ENCODE measurements at regions not wholly inside any gene's neighbourhood (a gene's known extent, or its start where the extent isn't known, plus 50 kb on each side); places are given as distances from the start of the nearest gene placed in this dataset.

- DNase-seq (ENCODE audit: low read depth in 2 of 3, low spot score in 1 of 3) = no peak
These were observed 821.0 kb upstream of the IGFBP3 start for GRCh38 chr7:46741938-46742540.

- no peak for DNase-seq (ENCODE audit: low read depth in 2 of 3, low spot score in 1 of 3)
These were observed 820.1 kb upstream of the IGFBP3 start for GRCh38 chr7:46741181-46741580.

GRCh38 chr7:46739518-46740234, 818.6 kb upstream of the IGFBP3 start:
- DNase-seq (ENCODE audit: low read depth in 2 of 3, low spot score in 1 of 3) = no peak

- DNase-seq (ENCODE audit: low read depth in 2 of 3, low spot score in 1 of 3) = no peak
These were observed 817.7 kb upstream of the IGFBP3 start for GRCh38 chr7:46738796-46739195.

DNA sequence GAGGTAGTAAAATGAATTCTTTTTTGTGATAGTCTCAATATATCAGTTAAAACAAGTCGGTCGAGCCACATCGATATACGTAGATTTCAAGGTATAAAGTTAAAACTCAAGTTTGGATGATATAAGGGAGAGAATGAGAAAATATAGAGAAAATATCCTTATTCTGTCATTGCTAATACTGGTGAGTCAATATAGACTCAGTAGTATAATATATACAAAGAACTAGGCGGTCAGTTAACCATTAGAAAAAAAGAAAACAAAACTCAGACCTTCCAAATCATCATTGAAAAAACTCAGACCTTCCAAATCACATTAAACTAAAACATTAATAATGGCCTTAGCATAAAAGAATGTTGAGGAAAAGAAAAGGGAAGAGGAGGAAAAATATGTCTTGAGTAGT, 817.1 kb upstream of the IGFBP3 start:
- DNase-seq (ENCODE audit: low read depth in 2 of 3, low spot score in 1 of 3) = no peak

GRCh38 chr7:46725838-46726237, 804.8 kb upstream of the IGFBP3 start:
- no peak for DNase-seq (ENCODE audit: low read depth in 2 of 3, low spot score in 1 of 3)

- no peak for DNase-seq (ENCODE audit: low read depth in 2 of 3, low spot score in 1 of 3)
These were observed 804.1 kb upstream of the IGFBP3 start for GRCh38 chr7:46725136-46725535.

DNA sequence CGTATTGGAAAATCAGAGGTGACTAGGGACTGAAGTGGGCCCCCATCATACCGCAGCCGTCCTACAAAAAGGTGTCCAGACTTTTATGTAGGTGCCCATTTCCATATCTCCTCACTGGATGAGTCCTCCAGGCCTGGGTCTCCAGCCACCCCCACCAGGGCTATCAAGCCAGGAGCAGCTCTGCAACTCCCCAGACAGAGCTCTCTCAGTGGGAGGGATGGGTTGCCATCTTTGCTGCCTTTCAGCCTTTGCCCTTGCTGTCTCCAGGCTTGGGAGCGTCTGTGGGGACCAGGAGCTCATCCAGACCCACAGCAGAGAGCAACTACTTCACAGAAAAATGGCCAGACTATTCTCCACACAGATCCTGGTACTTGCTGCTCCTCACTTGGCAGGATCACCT, 802.7 kb upstream of the IGFBP3 start:
- no peak for DNase-seq (ENCODE audit: low read depth in 2 of 3, low spot score in 1 of 3)

- no peak for DNase-seq (ENCODE audit: low read depth in 2 of 3, low spot score in 1 of 3)
These were observed 801.9 kb upstream of the IGFBP3 start for GRCh38 chr7:46723003-46723402.

DNA sequence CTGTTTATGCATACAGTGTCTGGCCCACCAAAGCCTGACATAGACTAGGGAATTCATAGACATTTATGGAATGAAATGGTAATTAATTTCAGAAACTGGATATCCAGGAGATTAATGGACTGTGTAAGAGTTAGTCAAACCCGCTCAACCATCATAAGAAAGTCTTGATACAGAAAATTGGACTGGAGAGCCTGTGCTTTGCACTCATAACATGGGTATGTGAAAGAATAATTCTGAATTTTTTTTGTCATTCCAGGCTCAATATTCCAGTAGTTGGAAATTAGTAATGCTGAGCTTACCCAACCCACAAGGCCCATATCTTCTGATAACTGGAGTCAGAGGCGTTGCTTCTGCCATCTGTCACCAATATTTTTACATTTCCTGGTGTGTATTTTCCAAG, 799.7 kb upstream of the IGFBP3 start:
- no peak for DNase-seq (ENCODE audit: low read depth in 2 of 3, low spot score in 1 of 3)

DNA sequence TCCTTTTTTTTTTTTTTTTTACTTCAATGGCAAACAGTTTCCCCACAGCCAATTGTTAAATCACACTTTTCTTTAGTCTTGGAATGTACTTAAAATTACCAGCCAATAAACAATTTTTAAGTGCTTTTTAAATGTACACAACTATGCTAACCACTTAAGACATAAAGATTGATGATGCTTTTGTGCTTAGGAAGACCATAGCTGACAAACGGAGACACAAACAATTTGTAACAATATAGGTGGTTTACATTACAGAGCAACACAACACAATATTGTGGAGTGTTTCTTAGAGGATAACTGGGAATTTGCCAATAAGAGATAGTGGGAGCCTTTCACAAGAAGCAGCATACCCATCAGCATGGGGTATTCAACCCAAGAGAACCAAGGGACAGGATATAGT, 798.5 kb upstream of the IGFBP3 start:
- no peak for DNase-seq (ENCODE audit: low read depth in 2 of 3, low spot score in 1 of 3)

DNA sequence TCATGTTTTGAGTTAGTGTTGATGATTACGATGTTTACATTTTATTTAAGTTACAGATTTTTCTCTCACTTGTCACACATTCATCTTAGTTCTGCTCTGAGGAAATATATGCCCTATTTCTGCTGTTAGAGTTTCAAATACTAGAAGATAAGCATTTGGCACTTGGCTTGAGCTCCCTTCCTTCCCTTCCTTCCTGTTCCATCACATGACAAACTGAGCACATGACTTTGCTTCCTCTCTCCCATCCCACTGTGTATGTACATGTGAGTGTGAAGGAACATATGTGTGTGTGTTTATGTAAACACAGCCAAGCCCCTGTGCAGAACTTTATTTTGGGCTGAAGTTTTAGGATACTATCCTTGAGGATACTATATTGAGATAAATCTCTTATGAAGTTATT, 795.9 kb upstream of the IGFBP3 start:
- DNase-seq (ENCODE audit: low read depth in 2 of 3, low spot score in 1 of 3) = no peak

DNA sequence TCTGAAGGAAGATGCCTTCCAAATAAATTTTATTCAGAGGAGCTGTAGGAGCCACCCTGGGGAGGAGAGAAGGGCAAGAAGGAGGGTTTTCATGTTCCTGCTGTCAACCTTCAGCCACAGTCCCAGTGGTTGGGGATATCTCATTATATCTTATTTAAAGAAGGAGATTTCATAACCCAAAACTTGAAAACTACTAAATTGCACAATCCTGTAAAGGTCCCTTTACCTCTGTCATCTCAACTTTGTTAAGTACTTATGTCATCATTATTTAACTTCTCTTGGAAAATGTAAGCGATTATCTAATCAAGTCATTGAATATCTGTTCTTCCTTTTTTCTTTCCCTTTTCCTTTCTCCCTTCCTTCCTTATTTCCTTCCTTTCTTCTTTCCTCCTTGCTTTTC, 794.5 kb upstream of the IGFBP3 start:
- no peak for DNase-seq (ENCODE audit: low read depth in 2 of 3, low spot score in 1 of 3)

DNA sequence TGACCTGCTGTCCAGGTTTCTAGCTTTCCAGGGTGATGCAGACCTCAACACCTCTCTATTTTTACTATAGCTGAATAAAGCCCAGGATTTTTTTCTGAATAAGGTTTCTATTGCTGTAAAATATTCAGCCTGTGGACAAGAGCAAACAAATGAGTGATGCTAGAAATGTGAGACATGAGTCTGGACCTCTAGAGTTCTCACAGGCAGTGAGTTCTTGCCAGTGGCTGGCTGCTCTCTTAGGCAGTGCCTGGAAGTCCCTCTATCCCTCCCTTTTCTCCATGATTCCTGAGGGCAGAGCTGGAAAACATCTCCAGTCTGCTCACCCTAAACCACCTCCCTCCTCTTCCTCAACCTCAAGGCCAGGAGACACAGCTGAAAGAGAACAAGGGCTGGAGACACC, 793.8 kb upstream of the IGFBP3 start:
- DNase-seq (ENCODE audit: low read depth in 2 of 3, low spot score in 1 of 3) = no peak

DNA sequence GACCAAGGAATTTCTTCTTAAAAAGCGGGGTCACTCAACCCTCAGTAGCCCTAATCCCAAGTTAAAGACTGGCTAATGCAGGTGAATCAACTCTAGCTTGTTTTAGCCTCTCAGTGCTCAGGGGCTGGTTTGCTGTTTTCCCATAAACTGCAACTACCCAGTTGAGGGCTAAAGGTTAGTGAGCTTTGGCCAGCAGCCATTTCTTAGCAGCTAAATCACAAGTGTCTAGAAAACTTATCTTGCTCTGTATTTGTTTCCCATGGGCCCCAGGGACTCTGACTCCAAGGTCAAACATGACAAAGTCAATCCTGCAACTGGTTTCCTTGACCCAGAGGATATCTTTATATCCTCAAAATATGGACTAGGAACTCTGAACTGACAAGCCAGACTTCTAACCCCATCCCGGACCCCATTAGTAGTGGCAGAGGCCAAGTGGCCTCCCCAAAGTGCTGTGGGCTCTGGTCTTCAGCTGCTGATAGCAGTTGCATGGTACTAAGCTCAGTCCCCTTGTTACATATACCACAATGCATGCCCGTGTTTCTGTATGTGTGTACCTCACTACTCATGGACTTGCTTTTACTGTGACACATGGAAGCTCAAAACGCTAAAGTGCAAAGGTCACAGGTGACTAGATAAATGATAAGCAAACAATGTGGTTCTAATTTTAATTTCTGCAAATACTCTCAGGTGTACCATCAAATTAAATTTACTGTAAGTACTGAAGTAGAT, 793.0 kb upstream of the IGFBP3 start:
- no peak for DNase-seq (ENCODE audit: low read depth in 2 of 3, low spot score in 1 of 3)

- DNase-seq (ENCODE audit: low read depth in 2 of 3, low spot score in 1 of 3) = no peak
These were observed 789.9 kb upstream of the IGFBP3 start for GRCh38 chr7:46710927-46711326.

DNA sequence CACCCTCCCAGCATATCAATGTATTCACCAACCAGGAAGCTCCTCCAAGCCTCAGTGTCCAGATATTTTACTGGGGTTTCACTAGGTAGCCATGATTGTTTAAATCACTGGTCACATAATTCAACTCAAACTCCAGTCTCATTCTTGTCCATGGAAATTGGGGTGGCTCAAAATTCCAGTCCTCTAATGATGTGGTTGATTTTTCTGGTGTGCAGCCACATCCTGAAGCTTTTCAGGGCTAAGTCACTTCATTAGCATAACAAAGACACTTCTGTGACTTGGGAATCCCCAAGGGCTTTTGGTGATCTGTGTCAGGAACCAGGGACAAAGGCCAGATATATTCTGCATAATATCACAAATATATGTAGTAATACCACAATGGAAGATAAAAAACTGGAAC, 786.9 kb upstream of the IGFBP3 start:
- DNase-seq (ENCODE audit: low read depth in 2 of 3, low spot score in 1 of 3) = no peak

DNA sequence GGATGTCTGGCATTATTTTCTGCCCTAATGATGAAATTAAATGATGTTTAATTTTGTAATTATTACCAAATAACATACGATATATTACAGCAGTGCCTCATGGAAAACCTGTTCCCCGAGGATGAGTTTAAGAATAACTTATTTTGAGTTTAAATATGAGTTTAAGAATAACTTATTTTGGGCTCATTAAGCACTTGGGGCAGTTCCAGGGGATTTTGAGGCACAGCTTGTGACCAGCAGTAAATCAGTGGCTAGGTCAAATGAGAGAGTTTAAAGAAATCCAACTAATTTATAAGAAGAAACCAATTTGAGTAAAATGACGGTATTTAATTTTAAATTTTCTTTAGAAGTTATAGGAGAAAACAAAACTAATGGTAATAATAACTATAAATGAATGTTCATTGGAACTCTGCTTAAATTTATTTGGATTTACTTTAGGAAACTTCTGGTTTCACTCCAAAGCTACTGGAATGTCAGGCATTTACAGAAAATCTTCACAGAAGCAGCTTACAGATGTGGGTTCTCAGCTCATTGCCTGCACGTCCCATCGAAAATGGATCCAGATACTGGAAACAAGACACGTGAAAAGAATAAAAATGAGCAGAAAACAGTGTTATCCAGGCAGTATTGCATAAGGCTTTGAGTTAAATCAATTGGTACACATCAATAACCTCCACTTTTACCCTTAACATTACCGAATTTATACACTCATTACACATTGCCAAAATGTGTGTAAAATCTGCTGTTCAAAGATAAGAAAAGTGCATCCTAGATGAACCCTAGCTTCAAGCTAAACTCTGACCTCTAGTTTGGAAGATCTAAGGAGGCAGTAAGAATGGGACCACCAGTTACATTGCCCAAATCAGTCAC, 784.5 kb upstream of the IGFBP3 start:
- DNase-seq (ENCODE audit: low read depth in 2 of 3, low spot score in 1 of 3) = no peak

DNA sequence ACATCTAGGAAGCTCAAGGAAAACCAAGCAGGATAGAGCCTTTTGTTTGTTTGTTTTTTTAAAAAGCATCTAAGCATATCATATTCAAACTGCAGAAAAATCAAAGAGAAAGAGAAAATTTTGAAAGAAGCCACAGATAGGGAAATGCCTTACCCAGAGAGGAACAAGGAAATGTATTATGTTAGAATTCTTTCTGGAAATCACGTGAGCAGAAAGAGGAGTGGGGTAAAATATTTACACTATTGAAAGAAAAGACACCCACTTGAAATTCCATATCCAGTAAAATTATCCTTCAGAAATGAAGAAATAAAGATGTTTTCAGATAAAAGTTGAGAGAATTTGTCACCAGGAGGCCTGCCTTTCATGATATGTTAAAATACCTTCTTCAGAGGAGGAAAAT, 775.7 kb upstream of the IGFBP3 start:
- DNase-seq (ENCODE audit: low read depth in 2 of 3, low spot score in 1 of 3) = no peak

DNA sequence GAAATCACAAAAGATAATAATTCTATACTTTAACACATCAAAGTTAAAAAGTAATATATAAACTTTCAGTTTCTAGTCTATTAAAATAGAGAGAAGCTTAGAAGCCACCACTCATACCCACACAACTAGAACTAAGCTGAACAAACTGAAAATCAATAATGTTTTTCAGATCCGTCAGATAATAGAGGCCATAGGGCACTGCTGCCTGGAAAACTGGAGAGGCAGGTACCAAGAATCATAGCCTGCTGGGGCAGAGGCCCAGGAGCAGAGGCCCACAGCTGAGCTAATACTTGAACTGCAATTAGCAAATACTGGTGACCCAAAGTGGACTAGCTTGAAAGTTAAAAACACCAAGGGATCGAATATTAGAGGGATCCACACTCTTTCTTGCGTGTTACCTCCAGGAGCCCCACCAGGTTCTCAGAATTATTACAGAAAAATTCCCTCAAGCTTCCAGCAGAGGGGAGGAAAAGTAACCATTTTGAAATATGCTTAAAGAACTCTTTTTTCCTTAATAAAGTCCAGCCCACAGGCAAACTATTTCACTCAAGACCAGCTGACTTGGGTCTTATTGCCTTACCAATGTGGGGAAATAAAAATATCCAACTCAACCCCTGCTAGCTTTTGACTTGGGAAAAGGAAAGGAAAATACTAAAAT, 774.1 kb upstream of the IGFBP3 start:
- no peak for DNase-seq (ENCODE audit: low read depth in 2 of 3, low spot score in 1 of 3)

GRCh38 chr7:46694058-46694457, 773.0 kb upstream of the IGFBP3 start:
- no peak for DNase-seq (ENCODE audit: low read depth in 2 of 3, low spot score in 1 of 3)
